ENCODE measurements at regions not wholly inside any gene's neighbourhood (a gene's known extent, or its start where the extent isn't known, plus 50 kb on each side); places are given as distances from the start of the nearest gene placed in this dataset.

DNA sequence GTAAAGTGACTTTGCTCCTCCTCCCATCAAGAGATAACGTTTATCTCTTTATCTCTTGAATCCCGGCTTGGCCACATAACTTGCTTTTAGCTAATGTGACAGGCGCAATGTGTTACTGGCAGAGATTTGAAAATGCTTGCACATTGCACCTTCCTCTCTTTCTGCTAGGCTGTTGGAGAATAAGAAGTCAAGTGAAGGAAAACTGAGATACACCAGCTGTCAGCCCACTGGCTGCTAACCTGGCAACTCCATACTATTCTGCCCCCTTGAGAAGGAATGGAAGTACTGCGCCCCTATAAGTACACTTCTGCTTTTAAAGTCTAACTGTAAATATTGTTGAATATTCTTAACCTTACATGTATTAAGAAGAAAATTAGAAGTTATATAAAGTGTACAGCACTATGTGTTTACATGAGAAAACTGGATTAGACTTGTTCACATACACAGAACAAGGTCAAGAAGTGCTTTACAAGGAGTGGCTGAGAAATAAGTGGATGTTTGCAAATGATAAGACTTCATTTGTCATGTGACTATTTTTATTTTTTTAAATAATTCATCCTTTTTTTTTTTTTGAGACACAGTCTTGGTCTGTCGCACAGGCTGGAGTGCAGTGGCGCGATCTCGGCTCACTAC is 424.5 kb upstream of the CTSO start:
- peak in 1 of 5 experiments; percentile 38 for TF ChIP-seq CTCF (IDR thresholded peaks at IDR 0.05)
- no peak for TF ChIP-seq POLR2A (IDR thresholded peaks at IDR 0.05)
- TF ChIP-seq EP300 (IDR thresholded peaks at IDR 0.05): no peak
